NCI-H2029 treated with DMSO at 0.1 percent for 48 hours (cell line): ENCODE measurements at regions not wholly inside any gene's neighbourhood (a gene's known extent, or its start where the extent isn't known, plus 50 kb on each side); places are given as distances from the start of the nearest gene placed in this dataset.
"Not testable (repeated sequence)": the region's sequence is repeated elsewhere in the genome, so short reads cannot be mapped to it uniquely, and the experiment has no call there.

Experiments
- DNase-seq: peaks from one replicate; lab custom pipeline; 2025; lab: John Stamatoyannopoulos, UW

DNA sequence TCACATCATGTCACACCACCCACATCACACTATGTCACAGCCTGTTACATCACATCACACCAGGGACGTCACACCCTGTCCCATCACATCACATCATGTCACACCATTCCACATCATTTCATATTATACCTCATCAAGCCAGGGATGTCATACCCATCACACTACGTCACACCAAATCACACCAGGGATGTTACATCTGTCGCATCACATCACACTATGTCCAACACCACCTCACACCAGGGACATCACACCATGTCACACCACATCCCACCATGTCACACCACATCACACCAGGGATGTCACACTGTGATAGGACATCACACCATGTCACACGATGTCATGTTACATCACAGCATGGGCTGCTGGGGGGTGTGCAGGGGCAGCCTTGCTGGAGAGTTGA is 110.6 kb downstream of the TMEM121 start:
- DNase-seq = no peak

DNA sequence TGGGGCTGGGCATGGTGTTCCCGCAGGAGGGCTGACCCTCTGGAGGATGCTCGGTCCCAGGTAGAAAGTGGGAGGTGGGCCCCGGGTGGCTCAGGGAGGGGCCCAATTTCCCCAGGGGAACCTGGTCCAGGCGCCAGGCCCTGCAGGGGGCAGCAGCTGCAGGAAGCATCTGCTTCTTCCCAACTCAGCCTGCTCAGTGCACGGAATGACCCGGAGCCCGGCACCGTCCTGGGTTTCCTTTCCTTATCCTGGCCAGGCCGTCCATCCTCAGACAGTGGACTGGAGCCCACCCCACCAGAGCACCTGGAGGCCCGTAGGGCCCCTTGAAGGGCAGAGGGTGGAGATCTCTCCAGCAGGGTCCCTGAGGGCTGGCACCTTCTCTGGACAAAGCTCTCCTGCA is 111.0 kb downstream of the TMEM121 start:
- DNase-seq = not testable (repeated sequence)

DNA sequence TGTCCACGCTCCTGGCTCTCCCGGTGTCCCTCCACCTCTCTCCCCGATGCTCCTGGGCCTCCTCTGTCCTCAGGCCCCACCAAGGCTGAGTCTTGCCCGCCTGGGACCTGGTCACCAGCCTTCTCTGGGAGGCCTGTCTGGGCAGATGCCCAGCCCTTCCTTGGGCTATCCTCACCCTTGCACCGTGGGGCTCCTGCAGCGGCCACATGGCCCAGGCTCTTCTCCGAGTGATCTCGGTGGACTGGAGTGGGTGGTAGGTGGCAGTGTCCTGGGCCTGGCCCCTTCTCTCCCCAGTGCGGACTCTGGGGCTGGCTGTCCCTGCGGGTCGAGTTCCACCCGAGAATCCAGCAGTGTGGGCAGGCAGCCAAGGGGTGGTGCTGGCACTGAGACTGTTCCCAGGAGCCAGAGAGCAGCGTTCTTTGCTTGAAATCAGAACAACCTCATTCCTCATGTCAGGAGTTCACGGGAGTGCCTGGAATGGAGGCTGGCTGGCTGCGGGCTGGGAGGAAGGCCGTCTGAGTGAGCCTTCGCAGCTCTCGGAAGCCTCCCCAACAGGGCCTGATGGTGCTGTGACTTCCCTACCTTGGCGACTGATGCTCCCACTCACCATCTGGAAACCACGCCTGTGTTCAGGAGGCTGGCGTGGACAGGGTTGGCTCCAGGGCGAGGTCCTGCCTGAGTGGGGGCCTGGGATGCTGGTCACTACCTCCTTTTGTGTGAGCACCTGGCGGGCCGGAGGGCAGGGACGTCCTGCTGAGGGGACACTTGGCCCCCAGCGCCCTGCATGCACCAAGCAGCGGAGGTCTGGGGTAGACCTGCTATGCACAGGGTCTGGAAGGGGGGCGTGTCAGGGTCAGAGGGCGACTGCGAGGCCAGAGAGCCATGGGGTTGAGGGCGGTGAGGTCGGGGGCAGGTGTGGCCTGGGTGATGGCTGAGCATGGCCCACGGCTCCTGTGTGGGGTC is 113.9 kb downstream of the TMEM121 start:
- not testable (repeated sequence) for DNase-seq

DNA sequence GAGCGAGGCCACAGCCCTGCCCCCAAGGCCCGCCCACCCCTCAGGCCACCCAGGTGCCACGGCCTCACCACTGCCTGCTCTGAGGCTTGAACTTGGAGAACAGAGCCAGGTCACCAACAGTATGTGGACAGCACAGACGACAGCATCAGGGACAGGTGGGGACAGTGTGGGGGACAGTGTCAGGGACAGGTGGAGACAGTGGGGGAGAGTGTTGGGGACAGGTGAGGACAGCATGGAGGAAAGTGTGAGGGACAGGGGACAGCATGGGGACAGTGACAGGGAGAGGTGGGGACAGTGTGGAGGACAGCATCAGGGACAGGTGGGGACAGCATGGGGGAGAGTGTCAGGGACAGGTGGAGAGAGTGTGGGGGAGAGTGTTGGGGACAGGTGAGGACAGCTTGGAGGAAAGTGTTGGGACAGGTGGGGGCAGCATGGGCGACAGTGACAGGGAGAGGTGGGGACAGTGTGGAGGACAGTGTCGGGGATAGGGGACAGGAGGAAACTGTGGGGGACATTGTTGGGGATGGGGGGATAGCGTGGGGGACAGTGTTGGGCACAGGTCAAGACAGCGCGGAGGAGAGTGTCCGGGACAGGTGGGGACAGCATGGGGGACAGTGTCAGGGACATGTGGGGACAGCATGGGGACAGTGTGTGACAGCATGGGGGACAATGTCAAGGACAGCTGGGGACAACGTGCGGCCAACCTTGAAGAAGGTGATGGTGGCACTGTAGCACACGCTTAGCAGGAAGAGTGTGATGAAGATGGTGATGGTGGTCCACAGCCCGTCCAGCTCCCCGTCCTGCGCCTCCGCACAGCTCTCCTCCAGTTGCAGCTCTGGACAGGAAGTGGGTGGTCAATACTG is 114.9 kb downstream of the TMEM121 start:
- DNase-seq = no peak

DNA sequence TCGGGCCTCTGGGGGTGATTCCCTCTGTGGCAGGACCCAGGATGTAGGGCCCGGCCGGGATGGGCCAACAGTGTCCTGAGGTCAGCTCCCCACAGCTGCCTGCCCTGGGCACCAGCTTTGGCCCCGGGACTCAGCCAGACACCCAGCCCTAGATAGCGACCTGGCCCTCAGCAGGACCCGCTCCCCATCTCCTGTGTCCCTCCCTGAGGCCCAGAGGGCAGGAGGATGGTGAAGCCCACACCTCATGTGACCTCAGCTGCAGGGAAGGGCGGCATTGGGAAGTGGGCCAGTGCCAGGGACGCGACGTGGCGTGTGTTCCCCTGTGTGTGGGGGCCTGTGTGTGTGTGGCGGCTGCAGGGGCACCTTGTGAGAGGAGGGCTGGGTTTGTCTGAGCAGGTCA is 115.6 kb downstream of the TMEM121 start:
- not testable (repeated sequence) for DNase-seq

DNA sequence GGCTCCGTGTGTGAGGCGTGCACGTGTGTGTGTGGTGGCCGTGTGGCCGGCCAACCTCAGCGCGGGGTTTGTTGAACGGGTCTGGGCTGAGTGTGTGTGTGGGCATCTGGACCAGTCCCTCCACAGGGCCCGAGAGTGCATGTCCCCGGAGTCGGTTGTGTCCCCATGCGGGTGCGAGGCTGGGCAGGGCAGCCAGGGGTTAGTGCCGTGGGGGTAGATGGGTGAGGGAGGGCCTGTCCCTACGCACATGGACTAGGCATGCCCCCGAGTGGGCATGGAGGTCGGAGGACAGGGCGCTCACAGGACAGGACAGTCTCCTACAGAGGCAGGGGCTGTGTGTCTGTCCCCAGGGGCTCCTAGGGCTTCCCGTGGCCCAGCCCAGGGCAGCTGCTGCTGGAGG is 116.1 kb downstream of the TMEM121 start:
- not testable (repeated sequence) for DNase-seq

DNA sequence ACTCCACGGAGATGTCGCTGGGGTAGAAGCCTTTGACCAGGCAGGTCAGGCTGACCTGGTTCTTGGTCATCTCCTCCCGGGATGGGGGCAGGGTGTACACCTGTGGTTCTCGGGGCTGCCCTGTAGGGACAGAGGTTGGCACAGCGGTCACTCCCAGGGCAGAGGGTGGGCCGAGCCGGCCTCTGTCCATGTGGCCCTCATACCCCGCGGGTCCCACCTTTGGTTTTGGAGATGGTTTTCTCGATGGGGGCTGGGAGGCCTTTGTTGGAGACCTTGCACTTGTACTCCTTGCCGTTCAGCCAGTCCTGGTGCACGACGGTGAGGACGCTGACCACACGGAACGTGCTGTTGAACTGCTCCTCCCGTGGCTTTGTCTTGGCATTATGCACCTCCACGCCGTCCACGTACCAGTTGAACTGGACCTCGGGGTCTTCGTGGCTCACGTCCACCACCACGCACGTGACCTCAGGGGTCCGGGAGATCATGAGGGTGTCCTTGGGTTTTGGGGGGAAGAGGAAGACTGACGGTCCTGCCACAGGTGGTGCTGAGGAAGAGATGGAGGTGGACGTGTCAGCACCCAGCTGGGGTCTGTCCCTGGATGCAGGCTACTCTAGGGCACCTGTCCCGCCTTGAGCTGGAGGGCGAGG is 117.1 kb downstream of the TMEM121 start:
- DNase-seq = not testable (repeated sequence)

DNA sequence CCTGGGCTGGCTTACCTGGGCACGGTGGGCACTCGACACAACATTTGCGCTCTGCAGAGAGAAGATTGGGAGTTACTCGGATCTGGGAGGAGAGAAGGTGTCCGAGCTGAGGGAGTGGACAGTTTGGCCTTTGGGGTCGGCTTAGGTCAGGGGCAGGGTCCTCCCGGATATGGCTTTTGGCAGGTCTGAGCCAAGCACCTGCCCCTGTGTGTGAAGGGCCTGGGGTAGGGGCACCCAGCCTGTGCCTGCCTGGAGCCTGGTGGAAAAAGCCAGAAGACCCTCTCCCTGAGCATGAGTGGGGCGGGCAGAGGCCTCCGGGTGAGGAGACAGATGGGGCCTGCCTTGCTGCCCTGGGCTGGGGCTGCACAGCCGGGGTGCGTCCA is 117.7 kb downstream of the TMEM121 start:
- not testable (repeated sequence) for DNase-seq

DNA sequence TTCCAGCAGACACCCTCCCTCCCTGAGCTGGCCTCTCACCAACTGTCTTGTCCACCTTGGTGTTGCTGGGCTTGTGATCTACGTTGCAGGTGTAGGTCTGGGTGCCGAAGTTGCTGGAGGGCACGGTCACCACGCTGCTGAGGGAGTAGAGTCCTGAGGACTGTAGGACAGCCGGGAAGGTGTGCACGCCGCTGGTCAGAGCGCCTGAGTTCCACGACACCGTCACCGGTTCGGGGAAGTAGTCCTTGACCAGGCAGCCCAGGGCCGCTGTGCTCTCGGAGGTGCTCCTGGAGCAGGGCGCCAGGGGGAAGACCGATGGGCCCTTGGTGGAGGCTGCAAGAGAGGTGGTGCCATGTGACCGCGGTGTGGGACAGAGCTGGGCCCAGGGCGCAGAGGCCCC is 118.1 kb downstream of the TMEM121 start:
- not testable (repeated sequence) for DNase-seq

DNA sequence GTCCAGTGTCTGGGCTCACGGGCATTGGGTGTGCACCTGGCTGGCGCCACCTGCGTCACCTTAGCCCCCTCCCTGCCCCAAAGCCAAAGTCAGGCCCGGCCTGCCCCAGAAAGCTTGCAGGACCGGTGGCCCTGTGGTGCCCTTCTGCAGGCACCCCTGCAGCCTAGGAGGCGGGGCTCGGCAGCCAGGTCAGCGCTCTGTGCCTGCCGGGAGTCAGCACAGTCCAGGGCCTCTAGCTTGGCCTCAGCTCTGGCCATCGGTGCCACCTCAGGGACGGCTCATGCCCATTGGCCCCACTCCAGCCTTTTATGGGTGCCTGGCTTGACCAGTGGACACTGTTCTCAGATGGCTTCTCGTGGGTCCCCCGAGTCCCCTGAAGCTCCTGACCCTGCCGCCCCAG is 118.5 kb downstream of the TMEM121 start:
- DNase-seq = not testable (repeated sequence)

DNA sequence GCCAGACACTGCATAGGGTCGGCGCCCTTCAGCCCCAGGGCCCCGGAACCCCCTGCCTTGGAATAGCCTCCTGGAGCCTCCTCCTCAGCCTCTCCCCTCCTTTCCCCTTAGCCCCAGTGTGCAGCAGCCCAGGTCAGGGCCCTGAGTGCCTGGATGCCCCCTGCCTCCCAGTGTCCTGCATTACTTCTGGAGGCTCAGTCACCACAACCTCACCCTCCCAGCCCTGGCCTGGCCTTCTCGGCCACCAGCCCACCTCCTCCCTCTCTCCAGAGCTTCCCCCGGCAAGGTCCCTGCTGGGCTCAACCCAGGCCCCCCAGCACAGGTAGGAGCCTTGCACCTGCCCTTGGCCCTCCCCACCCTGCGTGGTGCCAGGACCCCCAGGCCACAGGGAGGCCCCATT is 119.0 kb downstream of the TMEM121 start:
- DNase-seq = not testable (repeated sequence)

DNA sequence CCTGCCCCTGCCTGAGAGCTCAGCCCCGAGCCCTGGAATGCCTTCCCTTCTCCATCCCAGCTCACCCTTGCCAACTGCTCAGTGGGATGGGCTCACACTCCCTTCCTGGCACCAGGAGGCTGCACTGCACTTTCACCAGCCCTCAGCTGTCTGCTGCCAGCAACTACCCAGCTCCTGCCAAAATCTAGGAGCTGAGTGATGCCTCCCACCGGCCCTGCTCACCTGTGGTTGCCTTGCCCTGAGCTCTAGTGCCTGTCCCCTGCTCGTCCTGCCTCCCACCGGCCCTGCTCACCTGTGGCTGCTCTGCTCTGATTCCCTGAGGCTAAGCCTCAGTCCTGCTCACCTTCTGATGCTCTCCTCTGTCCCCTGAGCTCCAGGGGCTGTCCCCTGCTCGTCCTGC is 119.8 kb downstream of the TMEM121 start:
- DNase-seq = no peak

DNA sequence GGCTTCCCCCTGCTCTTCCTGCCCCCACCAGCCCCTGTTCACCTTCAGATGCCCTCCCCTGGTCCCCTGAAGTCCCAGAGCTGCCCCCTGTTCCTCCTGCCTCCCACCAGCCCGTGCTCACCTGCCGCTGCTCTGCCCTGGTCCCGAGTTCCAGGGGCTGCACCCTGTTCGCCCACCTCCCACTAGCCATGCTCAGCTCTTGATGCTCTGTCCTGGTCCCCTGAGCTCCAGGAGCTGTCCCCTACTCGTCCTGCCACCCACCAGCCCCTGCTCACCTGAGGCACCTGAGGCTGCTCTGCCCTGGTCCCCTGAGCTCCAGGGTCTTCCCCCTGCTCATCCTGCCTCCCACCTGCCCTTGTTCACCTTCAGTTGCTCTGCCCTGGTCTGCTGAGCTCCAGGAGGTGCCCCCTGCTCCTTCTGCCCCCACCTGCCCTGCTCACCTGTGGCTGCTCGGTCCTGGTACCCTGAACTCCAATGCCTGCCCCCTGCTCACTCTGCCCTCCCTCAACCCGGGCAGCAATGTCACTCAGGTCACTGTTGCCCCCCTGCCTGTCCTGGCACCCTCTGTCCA is 120.4 kb downstream of the TMEM121 start:
- not testable (repeated sequence) for DNase-seq

DNA sequence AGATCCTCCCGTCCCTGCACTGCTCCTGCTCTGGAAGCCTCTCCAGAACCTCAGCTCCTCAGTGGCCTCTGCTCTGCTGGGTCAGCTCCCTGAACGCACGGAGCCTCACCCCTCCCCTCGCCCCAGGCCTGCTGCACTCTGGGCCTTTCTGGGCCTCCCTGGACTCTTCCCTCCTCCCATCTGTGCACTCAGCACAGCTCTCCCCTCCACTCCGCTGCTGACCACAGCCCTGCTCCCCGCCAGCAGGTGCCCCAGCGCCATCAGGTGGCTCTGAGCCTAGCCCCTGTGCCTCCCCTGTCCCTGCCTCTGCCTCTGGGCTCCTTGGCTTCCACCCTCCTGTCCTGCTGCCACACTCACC is 121.0 kb downstream of the TMEM121 start:
- DNase-seq = not testable (repeated sequence)

DNA sequence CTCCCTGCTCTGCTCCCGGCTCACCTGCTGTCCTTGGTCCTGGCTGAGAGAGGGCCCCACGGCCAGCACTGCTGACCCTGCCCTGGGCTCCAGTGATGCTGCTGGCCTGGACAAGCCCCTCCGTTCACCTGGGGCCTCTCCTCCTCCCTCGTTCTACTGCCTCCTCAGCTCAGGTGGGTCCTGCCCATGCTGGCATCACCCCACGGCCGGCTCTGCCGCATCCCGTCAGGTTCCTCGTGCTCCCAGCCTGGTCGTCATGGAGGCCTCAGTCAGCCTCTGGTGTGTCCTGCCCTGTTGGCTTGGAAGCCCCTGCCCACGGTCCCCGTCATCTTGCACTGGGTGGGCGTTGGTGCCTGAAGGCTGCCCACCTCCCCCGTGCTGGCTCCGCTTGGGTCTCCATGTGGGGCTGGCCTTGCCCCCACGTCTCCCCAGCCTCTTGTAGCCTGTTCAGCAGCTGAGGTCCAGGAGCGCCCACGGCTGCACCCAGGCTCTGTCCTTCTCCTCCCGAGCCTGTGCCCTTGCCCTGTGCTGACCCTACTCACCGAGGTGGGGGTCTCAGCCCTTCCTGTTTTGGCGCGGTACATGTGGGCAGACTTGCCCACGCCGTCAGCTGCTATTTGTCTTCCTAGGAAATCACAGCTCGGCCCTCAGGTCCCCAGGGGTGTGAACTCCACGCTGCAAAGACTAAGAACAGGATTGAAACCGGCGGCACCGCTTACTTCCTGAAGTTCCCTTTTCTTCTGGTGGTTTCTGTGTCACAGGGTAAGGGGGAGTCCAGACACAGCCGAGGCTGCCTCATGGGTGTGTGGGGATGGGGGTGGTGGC is 121.6 kb downstream of the TMEM121 start:
- no peak for DNase-seq

DNA sequence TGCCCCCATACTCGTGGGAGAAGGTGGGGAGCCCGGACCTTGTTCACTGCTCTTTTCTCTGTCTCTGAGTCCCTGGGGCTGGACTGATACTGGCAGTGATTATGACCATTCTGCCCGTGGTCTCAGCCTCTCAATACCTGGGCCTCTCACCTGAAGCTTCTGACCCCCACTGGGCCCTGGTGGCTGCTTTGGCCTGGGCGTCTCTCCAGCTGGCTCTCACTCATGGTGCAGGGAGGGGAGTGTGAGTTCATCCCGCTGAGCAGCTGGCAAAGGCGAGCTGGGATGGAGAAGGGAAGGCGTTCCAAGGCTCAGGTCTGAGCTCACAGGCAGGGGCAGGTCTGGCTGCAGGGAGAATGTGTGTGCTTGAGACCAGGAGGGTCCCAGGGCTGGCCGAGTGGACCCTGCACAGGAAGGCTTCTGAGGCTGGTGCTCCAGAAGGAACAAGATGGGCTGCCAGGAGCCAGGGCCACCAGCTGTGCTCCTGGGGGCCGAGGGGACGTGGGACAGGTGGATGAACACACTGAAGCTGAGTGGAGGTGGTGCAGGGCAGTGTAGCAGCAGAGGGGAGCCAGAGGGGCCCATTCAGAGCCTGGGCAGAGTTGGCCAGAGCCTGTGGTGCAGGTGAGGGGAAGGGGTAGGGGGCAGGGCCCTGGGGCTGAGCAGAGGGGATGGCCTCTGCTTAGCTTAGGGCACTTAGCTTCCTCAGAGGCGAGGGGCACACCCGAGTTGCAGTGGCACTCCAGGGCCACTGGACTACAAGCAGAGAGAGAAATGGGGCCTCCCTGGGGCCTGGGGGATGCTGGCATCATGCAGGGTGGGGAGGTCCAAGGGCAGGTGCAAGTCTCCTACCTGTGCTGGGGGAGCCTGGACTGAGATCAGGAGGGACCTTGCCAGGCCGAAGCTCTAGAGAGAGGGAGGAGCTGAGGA is 122.5 kb downstream of the TMEM121 start:
- not testable (repeated sequence) for DNase-seq

DNA sequence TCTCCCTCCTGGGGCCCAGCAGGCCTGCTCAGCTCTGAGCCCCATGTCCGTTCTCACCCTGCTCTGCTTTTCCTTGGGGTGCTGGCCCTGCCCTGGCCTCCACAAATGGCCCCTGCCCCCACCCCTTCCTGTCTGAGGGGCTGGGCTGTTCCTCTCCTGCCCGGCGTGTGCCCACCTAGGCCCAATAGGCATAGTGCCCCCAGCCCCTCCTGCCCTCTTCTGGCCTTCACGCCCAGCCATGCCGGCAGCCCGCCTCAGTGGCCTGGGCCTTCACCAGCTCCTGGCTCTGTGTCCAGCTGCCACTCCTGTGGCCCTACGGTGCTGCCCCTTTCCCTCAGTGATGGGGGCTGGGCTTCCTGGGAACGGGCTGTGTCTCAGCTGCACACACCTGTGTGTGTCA is 125.9 kb downstream of the TMEM121 start:
- not testable (repeated sequence) for DNase-seq

DNA sequence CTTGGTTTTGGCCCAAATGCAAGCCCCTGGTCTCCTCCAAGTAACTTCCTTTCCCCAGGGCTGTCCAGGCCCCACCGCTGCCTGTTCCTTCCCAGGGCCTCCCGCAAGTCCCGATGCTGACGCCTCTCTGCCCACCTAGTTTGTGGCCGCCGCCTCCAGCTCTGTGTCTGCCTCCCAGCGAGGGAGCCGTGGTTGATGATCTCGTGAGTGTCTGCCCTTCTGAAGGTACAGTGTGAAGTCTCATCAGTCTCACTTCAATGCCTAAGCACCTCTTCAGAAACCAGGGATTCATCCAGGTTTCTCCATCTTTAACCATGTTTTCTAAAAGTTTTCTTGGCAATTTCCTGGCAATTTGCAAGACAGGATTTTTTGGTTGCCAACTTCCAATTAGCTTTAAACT is 127.5 kb downstream of the TMEM121 start:
- DNase-seq = not testable (repeated sequence)

DNA sequence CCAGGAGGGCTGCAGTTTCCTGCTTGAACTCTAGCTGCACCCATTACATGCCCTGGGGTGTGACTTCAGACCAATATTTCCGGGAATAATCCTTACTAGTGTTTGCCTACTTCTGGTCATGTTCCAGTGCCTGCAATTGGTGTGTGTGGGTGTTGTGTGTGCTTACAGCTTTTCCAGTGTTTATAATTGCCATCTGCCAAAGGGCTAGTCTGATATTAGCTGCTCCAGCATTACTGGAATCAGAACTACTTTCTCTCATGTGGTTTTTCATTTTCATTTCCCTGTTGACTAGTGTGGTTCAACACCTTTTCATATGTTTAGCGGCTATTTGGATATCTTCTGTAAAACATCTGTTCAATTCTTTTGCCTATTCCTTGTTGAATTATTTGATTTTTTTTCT is 132.9 kb downstream of the TMEM121 start:
- not testable (repeated sequence) for DNase-seq

DNA sequence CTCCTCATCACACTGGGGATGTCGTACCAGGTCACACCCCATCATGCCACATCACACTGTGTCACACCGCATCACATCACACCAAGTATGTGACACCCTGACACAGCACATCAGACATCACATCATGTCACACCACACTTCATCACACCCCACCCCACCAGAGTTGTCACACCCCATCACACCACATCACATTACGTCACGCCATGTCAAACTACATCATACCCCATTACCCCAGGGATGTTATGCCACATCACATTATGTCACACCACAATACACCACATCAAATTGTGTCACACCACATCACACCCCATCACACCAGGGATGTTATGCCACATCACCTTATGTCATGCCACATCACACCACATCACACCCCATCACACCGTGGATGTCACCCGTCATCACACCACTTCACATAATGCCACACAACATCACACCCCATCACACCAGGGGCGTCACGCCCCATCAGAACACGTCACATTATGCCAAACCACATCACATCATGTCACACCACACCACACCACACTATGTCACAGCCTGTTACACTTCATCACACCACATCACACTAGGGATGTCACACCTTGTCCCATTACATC is 133.6 kb downstream of the TMEM121 start:
- DNase-seq = no peak
